Adrenal gland (tissue), 5 donors: ENCODE measurements at regions not wholly inside any gene's neighbourhood (a gene's known extent, or its start where the extent isn't known, plus 50 kb on each side); places are given as distances from the start of the nearest gene placed in this dataset.

Experiments
- POLR2A ChIP-seq, 2 donors: fragments of 450-650 bp; IDR thresholded peaks; one replicate each; pipeline ENCODE4 v1.6.1; 2017; ENCODE audit warnings: antibody characterized with exemption in 2 of 2, mild to moderate bottlenecking in 2 of 2, moderate library complexity in 1 of 2
- TF ChIP-seq, protein P1 (sequence below), 6 experiments: fragments of 450-650 bp in 4 of 6; fragments of 200-600 bp in 2 of 6; sonication (generic) in 1 of 6; IDR thresholded peaks; 1 replicate in 5 of 6; 2 replicates in 1 of 6; pipeline versions ENCODE4 v1.5.1 to v1.8.0; 2016 to 2021; ENCODE audit warnings: antibody characterized with exemption in 6 of 6, mild to moderate bottlenecking in 2 of 6, moderate library complexity in 1 of 6
- donor health status: DM: no; HTN: no; CAD: no.

- TF ChIP-seq, protein P1, sequence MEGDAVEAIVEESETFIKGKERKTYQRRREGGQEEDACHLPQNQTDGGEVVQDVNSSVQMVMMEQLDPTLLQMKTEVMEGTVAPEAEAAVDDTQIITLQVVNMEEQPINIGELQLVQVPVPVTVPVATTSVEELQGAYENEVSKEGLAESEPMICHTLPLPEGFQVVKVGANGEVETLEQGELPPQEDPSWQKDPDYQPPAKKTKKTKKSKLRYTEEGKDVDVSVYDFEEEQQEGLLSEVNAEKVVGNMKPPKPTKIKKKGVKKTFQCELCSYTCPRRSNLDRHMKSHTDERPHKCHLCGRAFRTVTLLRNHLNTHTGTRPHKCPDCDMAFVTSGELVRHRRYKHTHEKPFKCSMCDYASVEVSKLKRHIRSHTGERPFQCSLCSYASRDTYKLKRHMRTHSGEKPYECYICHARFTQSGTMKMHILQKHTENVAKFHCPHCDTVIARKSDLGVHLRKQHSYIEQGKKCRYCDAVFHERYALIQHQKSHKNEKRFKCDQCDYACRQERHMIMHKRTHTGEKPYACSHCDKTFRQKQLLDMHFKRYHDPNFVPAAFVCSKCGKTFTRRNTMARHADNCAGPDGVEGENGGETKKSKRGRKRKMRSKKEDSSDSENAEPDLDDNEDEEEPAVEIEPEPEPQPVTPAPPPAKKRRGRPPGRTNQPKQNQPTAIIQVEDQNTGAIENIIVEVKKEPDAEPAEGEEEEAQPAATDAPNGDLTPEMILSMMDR (IDR thresholded peaks at IDR 0.05) = no peak
- no peak for TF ChIP-seq POLR2A (IDR thresholded peaks at IDR 0.05)
Observed at GRCh38 chr1:208535511-208535910, 291.3 kb upstream of the PLXNA2 start.
